Suppressor macrophage treated with lipopolysaccharide for 4 hours (primary cell): ENCODE measurements at regions not wholly inside any gene's neighbourhood (a gene's known extent, or its start where the extent isn't known, plus 50 kb on each side); places are given as distances from the start of the nearest gene placed in this dataset.
"Not testable (repeated sequence)": the region's sequence is repeated elsewhere in the genome, so short reads cannot be mapped to it uniquely, and the experiment has no call there.

ENCODE experiments used
- DNase-seq: peaks from one replicate; pipeline ENCODE4 v3.0.0-alpha.2; 2020

DNA sequence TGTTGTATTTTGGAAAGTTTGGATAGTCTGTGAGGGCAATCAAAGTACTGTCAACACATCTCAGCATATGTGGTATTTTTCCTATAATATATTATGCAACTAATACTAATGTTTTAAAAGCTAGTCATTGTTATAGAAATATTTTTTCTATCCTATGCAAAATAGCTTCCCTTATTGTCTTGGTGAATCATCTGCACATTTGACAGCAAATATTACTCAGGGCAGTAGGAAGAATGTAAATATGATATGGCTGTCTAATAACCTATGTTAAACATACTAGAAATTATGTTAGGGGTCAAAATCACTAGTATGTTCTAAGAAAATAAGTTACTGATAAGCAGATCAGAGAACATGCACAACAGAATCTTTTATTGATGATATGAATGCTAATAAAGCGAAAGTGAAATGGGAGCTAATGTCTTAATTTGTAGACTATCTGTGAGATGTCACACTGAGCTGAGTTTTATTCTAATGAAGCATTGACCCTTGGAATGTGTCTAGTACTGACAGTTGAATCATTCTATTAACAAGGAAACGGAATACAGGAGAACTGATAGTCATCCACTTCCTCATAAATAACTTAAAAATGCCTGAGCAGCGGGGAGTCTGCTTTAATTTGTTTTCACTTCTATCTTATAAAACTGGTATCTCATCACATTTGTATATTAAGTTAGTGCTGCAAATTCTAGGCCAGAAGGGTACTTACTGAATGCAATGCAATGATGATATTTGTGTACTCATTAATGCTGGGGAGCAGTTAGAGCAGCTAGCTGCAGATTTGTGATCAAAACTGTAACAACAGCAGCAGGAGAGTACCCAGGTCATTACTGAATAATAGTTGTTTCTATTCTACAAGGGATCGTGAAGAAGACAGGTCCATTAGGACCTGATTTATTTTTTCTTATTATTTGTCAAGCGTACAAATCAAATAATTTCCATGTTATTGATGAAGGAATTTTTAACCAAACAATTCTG, 440.3 kb upstream of the AADAT start:
- DNase-seq = no peak

DNA sequence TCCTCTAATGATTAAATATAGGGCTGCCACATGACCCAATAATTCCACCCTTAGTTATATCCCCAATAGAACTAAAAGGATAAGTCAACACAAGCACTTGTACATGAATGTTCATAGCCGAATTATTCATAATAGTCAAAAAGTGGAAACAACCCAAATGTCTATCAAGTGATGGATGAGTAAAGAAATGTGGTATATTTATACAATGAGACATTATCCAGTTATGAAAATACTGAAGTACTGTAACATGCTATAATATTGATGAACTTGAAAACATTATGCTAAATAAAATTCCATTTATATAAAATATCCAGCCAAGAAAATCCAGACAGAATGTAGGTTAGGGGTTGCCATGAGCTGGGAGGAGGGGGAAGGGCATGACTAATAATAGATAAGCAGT, 436.7 kb upstream of the AADAT start:
- no peak for DNase-seq

DNA sequence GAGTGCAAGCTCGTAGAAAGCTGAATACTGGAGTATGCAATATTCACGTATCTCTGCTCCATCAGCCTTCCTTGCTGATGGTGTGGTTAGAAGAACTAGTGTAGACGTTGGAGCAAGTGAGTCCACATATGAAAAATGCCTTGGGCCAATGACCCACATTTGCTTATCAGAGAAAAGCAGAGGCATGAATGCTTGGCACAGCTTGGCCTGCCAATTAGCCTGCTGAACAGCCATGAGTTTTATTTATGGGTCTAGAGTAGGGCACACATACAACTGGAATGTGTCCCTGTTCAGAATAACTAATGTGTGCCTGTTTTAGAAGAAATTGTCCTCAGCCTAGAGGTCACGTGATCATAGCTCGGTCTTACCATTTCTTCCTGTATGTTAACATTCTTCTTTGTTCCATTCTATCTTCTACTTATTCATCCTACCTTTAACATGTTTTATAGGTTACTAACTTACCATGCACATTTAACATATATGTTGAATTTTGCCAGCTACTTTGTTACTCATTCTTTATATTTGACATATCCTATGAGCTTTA, 432.7 kb upstream of the AADAT start:
- DNase-seq = no peak

DNA sequence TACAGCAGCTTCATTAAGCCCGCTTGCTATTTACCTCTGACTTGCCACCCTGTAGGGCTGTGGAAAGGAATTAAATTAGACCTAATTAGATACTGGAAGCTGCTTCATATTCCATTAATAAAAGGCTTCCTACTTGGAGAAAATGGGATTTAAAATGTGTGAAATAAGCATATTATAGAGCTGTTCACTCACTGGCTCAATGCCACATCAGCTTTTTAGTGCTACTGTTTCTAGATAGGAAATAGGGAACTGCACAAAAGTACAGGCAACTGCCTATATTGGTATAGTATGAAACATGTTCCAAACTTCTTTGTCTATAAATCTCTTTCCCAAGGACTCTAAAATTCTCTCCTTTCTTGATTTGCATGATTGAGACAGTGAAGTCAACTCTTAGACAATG, 407.9 kb upstream of the AADAT start:
- DNase-seq = no peak

DNA sequence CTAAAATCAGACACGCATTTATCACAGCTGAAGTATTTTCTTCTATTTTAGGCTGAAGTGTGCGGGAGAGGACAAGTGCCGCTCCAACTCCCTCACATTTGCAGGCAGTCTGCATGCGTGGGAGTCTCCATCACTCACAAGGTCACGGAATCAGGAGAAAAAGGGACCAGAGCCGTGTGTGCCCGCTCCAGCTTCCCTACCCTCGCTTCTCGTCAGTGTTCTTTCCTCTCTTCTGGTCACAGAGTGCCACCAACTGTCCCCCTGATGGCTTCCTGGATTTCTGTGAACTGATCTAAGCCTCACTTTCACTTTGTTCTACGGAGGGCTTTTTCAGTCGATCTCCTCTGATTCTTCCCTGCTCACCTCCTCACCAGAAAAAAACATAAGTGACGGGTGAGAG, 407.4 kb upstream of the AADAT start:
- no peak for DNase-seq

DNA sequence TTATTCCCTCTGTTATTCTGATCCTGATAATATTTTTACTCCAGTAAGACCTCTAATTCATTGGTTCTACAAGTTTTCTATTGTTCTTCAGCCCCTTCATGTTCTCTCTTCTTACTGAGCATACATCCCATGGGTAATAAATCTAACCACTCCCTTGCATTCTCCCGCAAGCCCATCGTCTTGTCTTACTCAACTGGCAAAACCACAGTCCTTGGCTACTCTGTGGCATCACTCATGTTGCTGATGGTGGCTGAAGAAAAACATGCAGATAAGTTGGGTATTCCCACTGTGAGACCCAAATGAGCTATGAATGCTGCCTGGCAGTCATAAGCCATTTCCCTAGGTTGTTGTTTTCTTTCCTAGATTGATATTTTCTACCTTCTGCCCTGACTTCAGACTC, 402.2 kb upstream of the AADAT start:
- DNase-seq = no peak

DNA sequence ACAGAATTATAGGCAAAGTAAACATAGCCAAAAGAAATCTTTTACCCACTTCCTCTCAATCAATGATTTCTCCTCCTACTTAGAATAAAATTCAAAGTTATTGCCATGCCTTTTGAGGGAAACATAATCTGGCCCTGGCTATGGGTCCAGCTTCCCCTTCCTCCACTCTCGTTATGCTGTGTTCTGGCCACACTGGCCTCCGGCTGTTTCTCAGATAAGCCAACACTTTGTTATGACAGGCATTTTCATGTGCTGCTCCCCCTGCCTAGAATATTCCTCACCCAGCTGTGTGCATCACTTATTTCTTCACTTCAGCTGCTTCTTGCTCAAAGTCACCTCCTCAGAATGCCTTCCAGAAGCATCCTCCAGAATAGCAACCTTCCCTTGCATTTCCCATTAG, 386.6 kb upstream of the AADAT start:
- DNase-seq = no peak

DNA sequence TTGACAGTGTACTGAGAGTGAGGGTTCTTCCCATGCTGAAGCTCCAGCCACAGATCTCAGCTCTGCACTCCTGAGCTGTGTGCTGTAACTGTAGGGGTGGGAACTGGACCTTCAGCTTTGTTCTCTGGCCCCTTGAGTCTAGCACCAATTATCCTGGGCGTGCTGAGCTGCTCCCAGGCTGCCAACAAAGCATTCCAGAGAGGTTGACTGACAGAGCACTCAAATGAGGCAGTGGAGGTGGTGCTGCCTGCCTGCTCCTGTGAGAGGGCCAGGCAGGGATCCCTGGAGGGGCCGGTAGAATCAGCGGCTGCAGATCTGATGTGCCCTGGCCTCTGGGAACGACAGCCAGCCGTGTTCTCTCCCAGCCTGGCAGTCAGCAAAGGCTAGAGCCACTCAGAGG, 375.7 kb upstream of the AADAT start:
- no peak for DNase-seq

DNA sequence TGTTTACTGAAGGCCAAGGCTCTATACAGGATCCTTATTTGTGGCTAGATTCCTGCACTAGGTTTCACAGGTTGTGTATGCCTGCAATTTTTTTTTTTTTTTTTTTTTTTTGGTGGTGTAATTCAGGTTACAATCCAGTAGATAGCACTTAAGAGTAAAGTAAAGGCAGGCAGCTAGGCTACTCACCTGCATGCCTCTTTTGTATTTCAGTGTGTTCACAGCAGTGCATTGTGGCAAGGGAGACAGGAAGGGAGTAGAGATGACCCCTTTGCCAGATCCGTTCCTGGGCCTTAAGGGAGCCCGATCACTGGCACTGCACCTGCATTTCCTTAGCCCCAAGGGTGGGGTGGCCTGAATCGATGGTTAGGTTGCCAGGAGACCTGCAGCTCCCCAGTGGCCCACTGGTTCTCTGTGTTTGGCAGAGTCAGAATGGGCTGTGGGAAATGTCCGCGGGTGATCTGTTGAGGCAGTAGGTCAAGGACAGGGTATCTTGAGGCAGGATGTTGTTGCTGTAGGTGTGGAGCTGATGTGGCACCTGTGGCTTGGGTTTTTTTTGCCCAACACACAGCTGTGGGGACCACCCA, 374.9 kb upstream of the AADAT start:
- DNase-seq = no peak

DNA sequence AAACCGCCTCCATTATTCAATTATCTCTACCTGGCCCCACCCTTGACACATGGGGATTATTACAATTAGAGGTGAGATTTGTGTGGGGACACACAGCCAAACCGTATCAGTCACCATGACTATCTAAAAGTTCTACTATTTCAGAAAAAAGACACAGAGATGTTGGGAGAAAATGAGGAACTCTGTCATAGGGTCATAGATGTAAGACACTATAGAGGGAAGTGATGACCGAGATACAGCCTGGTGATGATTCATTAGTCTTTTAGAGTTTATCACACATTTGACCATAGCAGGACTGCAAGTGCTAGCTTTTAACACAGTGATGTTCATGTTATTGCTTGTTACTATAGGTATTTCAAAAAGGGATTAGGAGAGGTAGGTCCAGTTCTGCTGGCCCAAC, 357.0 kb upstream of the AADAT start:
- peak; percentile 2 for DNase-seq

DNA sequence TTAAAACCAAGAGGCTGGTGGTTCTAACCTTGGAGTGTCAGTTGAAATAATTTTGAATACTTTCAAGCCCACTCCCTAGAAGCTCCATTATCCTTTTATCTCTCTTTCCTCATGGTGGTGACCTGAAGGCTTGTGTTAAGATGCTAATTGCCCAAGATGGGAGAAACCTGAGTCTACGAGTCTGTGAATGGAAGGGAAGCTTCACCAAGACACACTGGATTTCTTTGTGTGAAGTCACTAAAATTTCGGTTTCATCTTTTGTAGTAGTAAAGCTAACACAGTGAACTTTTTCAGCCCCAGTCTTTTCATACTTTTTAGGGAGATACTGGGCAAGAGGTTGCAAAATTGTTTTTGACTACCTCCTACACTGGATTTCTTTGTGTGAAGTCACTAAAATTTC, 351.4 kb upstream of the AADAT start:
- DNase-seq = not testable (repeated sequence)

DNA sequence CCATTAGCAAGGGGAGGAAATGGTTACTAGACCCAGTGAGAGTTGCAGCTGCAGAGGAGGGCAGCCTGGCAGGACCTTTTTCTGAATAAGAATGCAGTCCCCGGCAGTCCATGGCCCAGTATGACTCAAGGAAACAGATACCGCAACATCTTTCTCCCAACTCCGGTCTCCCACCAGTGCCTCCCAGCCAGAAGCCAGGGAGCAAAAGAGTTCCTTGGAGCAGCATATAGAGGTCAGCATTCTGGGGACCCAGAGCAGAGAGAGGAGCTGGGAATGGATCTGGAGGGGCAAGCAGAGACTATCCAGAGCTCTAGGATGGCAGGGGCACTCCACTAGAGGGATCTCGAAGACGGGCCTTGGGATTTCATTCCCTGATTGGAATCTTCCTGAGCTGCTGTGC, 339.2 kb upstream of the AADAT start:
- DNase-seq = no peak

DNA sequence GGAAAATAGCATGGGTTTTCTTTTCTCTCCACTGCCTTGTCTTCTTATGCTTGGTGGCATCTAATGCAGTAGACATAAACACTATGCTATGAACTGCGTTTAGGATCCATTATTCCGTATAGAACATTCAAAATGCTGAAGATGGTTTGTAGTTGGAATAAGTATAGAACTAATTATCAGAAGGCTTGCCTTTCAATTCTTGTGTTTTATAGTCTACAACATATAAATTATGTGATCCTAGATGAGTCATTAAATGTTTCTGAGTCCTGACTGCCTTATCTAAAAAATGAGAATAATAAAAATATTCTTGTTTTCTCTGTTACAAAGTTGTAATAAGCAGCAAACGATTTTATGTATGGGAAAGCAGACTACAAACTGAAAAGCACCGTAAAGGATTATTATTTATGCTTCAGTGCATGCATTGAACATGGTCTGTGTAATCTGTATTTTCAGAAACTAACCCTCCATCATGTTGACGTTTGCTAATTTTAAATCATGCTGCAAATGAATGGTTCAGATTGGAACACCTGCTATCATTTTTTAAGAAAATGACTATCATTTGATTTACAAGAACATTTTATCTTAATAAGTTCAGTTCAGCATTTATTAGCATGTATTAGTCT, 335.9 kb upstream of the AADAT start:
- DNase-seq = no peak

DNA sequence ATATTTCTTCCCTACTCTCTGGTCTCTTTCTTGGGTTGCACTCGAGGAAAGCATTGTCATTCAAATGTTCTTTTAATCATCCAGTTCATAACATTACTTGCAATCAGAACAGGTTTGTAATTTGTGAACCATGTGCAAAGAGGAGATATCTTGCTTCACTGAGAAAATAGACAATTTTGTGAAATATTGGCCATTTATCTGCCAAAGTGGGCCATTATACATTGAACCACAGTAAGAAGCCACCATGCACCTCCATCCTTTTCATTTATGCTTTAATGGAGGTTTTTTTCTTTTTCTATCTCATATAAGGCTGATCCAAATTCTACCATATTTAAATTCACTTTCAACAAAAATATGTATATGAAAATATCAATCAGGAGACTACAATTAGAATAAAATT, 335.3 kb upstream of the AADAT start:
- no peak for DNase-seq

DNA sequence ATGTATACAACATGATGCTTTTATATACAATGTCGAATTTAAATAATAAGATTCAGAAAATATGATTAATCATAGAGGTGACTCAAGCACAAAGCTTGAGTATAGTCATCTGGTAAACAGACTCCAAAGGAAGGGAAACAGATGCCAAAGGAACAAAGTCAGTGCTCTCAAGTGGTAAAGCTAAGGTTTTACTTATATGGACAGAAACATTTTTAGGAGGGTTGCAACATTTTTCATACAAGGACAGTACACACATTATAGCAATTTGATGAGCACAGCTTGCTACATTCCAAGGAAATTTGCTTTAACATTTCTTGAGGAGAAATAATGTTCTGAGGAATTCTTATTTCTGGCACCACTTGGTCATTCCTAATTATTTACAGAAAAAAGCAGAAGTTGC, 333.4 kb upstream of the AADAT start:
- no peak for DNase-seq

DNA sequence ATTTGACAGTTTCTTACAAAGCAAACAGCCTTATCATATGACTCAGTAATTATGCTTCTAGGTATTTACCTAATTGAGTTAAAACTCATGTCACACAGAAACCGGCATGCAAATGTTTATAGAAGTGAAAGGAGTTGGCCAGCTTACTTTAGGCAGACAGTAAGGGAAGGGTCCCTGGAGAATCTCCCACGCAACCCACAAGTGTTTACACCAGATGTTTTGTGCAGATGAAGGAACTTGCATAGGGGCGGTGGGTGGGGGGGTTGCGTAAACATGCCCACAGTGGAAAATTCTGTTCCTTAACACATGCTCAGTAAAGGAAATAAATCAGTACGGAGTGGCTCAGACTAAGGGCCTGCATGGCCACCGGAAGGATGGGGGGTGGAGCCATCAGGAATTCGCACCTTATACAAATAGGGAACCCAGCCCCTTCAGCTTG, 330.5 kb upstream of the AADAT start:
- no peak for DNase-seq

DNA sequence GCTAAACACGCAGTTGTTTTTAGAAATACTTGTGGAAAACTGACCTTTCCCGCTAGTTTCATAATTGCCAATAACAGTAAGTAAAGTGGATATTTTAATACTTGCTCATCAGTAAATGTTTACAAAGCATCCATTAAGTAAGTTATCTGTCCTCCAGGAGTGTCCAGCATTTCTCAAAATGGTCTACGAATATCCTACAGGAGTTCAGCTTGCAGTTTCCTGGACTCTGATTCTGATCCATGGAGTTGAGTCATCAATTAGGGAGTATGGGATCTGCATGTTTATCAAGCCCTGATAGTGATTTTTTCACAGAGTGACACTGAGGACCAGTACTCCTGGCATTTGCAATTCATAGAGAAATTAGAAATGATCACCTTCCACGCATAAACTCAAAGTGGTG, 325.2 kb upstream of the AADAT start:
- no peak for DNase-seq

DNA sequence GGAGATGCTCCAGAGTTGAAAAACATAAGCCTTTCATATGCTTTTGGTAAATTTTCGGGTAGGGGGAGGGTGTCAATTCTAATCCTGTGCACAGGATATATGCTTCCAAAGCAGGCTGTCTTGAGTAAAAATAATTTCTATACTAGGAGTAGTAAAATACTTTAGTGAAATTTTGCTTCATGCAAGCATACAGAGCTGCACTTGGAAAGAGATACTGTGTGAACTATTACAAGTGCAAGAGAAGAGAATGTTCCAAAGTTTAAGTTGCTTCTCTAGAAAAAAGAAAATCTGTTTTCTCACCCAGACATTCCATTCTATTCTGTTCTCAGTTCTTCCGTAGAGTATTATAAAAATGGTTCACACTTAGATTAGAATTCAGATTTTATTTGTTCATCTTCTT, 324.6 kb upstream of the AADAT start:
- DNase-seq = no peak

DNA sequence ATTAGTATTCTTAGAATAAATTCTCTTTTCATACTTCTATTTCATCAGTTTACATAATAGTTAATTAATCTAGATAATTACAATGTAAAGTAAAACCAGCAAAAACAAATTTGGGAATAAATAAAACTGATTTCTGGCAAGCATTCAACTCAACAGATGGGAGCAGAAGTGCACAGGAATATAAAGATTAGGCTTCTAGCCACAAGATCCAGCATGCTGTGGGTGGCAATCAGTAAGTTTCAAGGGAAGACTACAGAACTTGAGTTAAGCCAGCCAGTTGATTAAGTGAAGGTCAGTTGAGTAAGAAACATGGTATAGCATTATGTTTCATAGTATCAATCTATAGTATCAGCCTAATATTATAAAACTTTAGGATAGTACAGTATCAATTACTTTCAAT, 324.2 kb upstream of the AADAT start:
- DNase-seq = no peak

DNA sequence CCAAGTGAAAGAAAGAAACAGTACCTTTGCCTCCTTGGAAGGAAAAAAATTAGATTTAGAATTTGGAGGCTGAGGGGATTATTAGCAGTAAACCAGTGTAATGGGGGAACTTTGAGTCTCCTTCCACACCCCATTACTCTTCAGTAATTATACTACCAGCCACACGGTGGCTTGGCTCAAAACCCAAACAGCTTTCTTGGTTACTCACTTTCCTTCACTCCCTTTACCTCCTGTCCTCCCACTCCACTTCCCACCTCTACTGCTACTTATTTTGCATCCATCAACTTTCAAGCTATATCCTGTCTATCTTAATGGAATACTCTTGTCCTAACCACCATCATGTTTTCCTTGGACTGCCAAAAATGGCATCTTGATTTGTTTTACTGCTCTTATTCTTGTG, 310.6 kb upstream of the AADAT start:
- no peak for DNase-seq

DNA sequence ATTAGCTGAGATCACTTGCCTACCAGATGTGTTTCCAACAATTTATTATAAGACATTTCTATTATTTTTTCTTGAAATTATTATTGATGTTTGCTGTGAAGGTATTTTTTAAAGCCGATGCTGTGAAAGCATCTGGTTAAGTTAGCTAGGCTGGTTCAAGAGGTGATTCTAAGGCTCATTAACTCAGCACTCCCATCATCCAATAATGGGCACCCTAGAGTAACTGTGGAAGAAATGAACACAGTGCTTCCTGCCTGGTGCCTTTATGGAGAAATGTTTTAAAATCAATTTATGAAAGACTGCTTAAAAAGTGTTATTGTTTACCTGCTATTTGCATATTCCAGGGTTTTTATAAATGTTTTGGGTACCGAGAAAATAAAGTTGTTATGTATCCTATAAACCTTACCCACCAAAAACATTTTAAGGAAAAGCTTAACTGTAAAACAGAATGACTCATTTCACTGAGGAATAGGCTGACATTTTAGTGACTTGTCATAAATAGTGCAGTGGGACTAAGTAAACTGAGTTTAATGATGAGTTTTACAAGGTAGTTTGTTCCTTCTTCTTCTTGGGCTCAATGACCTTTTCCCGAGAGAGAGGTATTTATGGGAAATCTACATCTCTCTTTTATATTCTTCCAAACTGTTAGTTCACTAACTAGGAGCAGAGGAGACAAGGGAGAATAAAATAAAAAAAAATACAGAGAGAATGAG, 310.0 kb upstream of the AADAT start:
- no peak for DNase-seq

DNA sequence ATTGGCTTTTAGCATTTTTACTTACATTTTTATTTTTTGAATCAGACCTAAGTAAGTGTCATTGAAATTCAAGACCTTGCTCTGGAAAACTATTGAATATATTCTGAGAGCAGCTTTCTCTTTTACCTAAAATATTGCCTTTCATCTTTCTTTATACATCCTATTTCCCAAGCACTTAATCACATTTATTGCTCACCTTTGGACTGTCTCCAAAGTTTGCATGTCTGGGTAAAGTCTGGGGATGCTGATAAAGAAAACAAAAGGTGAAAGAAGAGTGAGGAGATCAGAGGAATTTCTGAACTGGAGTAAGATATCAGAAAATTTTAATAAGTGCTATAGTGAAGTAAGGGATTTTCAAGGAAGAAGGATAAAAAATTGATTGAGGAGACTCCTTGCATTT, 308.5 kb upstream of the AADAT start:
- no peak for DNase-seq

DNA sequence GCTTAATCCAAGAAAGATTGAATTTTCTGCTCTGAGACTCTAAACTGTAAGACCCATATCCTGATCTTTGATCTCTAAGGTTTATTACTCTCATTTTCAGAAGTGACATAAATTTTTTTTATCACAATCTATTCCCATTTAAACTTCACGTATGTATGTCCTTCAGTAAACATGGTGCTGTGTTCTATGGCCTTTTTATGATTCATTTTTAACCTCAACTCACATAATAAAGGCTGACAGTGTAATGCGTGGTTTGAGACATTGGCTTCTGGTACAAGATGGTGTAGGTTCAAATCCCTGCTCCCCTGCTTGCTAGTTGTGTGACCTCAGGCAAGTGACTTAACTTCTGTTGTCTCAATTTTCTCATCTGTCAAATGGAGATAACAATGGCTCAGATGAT, 306.0 kb upstream of the AADAT start:
- no peak for DNase-seq
